ENCODE measurements at regions not wholly inside any gene's neighbourhood (a gene's known extent, or its start where the extent isn't known, plus 50 kb on each side); places are given as distances from the start of the nearest gene placed in this dataset.

DNA sequence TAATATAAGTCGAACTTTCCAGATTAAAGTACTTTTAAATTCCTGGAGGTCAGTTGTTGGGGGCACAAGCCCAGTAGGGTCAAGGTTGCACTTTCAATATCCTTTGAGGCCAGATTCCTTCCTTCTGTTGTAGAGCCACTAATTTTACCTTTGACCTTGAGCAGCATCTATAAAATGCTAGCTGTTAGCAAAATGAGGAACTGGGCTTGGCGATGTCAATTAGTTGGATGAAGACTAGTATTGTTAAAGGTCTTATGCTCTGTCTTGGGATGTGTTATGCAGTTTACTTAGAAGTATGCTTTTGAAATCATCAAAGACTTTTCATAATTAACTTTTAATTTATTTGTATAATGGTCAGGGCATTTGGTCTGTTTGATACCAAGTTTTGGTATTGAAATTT is 425.9 kb upstream of the PROX1 start:
- H3K36me3 ChIP-seq (ENCODE audit: control insufficient read depth, insufficient read depth, low read length): no peaks in the 10 kb centered on the region
- no peak overlapping the region for H3K4me3 ChIP-seq (ENCODE audit: low read depth, low read length)
- peaks cover 6% of the 10 kb centered on the region; the same call in 1 of the 2 replicates for H3K9me3 ChIP-seq (ENCODE audit: control insufficient read depth, insufficient read depth, low read length)
- no peak overlapping the region for H3K9ac ChIP-seq (ENCODE audit: low read depth, low read length)
- H3K27me3 ChIP-seq (ENCODE audit: control insufficient read depth, insufficient read depth, low read length): no peaks in the 10 kb centered on the region
- no peaks in the 10 kb centered on the region for H3K4me1 ChIP-seq (ENCODE audit: control insufficient read depth, insufficient read depth, low read length)
- no peak overlapping the region for H3K27ac ChIP-seq (ENCODE audit: low read depth, low read length)

DNA sequence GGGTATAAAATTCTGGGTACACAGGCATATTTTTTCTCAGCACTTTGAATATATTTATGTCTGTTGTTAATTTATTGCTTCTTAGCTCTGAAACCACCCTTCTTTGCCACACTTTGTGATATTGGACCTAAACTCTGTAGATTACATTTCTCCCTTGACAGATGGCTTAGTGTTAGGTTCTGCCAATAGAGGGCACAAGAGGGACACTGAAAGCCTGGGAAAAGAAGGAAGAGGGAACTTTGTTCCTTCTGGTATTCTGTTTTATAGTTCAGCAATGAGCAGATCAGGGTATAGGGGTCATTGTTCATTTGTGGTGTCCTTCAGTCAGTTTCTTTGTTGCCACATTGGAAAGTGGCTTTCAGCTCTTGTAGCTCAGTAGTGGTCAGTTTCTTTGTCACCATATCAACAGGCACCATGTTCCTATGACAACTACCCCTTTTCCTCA is 423.5 kb upstream of the PROX1 start:
- Histone ChIP-seq H3K27ac (ENCODE audit: low read depth, low read length) (no peak overlapping the region), H3K36me3 (ENCODE audit: control insufficient read depth, insufficient read depth, low read length) (no peaks in the 10 kb centered on the region), H3K9me3 (ENCODE audit: control insufficient read depth, insufficient read depth, low read length) (peaks cover 6% of the 10 kb centered on the region; the same call in 1 of the 2 replicates), H3K27me3 (ENCODE audit: control insufficient read depth, insufficient read depth, low read length) (no peaks in the 10 kb centered on the region), H3K4me1 (ENCODE audit: control insufficient read depth, insufficient read depth, low read length) (no peaks in the 10 kb centered on the region), H3K4me3 (ENCODE audit: low read depth, low read length) (no peak overlapping the region), H3K9ac (ENCODE audit: low read depth, low read length) (no peak overlapping the region)

DNA sequence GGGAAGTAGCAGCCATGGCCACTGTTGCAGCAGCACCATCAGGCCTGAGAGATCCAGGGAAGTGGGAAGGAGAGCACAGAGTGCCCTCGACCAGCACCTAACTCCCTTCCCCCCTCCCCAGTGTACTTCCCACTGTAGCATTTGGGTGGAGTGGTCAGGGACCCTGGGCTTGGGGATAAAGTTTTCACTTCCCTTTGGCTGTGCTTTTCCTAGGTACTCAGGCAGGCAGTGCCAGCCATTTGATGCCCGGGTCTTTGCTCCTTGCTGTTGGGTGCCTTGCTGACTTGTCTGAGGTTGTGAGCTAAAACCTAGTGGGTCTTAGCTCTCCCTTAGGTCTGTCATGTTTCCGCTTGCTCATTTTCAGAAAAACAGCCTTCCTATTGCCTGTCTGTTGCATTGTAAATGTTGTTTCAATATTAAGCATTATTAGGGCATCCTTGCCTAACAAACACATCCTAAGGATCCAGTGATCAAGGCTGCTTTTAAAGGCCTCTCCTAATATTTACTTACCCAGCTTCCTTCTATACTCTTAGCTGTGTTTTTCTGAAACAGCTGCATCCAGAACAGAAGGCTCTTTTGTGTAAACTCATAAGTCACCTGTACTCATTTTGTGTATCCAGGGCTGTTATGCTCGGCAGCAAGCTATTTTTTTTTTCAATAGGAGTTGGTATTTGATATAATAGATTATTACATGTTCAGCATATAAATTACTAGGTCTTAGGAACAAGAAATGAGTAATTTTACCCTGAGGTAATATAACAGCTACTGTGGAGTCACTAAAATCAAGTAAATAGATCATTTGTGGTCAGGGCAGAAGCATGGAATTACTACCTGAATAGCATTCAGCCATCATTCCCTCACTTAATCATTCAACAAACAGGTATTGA is 418.6 kb upstream of the PROX1 start:
- no peaks in the 10 kb centered on the region for H3K4me1 ChIP-seq (ENCODE audit: control insufficient read depth, insufficient read depth, low read length)

DNA sequence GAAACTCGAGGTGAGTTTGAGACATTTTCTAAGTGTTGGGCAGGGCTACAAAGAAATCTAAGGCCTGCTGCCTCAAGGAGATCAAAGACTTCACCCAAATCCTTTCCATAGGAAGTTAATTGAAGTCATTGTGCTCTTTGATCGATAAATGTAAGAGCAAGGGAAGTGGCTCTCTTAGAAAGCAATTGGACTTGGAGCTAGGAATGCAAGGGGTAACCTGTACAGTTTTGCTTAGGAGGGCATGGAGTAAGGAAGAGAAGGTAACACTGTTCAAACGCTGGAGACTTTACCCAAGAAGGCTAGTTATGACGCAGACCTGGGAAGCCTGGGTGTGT is 418.0 kb upstream of the PROX1 start:
- Histone ChIP-seq H3K4me3 (ENCODE audit: low read depth, low read length) (no peak overlapping the region), H3K27ac (ENCODE audit: low read depth, low read length) (no peak overlapping the region), H3K36me3 (ENCODE audit: control insufficient read depth, insufficient read depth, low read length) (no peaks in the 10 kb centered on the region), H3K4me1 (ENCODE audit: control insufficient read depth, insufficient read depth, low read length) (no peaks in the 10 kb centered on the region), H3K27me3 (ENCODE audit: control insufficient read depth, insufficient read depth, low read length) (no peaks in the 10 kb centered on the region), H3K9me3 (ENCODE audit: control insufficient read depth, insufficient read depth, low read length) (peaks cover 6% of the 10 kb centered on the region; the same call in 1 of the 2 replicates), H3K9ac (ENCODE audit: low read depth, low read length) (no peak overlapping the region)

More for the DNA sequence above, 418.6 kb upstream of the PROX1 start:
- no peak overlapping the region for H3K9ac ChIP-seq (ENCODE audit: low read depth, low read length)
- H3K4me3 ChIP-seq (ENCODE audit: low read depth, low read length): no peak overlapping the region
- no peaks in the 10 kb centered on the region for H3K36me3 ChIP-seq (ENCODE audit: control insufficient read depth, insufficient read depth, low read length)
- H3K27me3 ChIP-seq (ENCODE audit: control insufficient read depth, insufficient read depth, low read length): no peaks in the 10 kb centered on the region
- no peak overlapping the region for H3K27ac ChIP-seq (ENCODE audit: low read depth, low read length)
- peaks cover 6% of the 10 kb centered on the region; the same call in 1 of the 2 replicates for H3K9me3 ChIP-seq (ENCODE audit: control insufficient read depth, insufficient read depth, low read length)

DNA sequence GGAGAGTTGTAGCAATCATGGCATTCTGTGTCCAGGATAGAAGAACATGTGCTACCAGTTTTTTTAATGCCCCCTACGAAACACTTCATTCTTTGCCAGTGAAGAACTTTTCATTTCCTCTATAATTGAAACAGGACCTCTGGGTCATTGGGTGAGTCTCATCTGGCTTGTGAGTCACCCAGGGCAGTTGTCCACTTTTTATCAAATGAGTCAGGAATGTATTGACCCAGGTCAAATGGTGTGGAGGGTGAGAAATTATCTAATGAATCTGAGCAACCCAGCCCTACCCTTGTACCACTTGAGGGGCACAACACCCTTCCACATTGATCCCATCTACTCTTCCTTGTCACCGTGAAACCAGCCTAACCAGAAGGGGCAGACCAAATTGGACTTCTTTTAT is 417.3 kb upstream of the PROX1 start:
- Histone ChIP-seq H3K9ac (ENCODE audit: low read depth, low read length) (no peak overlapping the region), H3K27me3 (ENCODE audit: control insufficient read depth, insufficient read depth, low read length) (no peaks in the 10 kb centered on the region), H3K9me3 (ENCODE audit: control insufficient read depth, insufficient read depth, low read length) (peaks cover 6% of the 10 kb centered on the region; the same call in 1 of the 2 replicates), H3K36me3 (ENCODE audit: control insufficient read depth, insufficient read depth, low read length) (no peaks in the 10 kb centered on the region), H3K27ac (ENCODE audit: low read depth, low read length) (no peak overlapping the region), H3K4me3 (ENCODE audit: low read depth, low read length) (no peak overlapping the region), H3K4me1 (ENCODE audit: control insufficient read depth, insufficient read depth, low read length) (no peaks in the 10 kb centered on the region)

DNA sequence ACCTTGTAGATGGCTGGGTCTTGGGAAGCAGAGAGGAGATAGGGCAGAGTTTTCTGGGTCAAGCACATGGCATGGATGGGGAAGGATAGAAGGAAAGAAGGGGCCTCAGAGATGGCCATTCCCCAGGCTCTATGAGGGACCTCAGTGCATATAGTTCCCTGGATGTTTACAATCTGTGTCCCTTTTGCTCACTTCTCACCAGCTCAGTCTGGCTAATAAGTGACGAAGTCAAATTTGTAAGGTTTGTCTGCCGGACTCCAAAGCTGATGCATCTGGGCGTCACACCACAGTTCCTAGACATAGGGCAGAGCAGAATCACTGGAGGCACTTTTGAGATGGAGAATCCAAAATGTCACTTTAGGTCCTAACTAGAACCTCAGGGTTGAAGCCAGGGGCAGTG is 416.4 kb upstream of the PROX1 start:
- H3K4me1 ChIP-seq (ENCODE audit: control insufficient read depth, insufficient read depth, low read length): no peaks in the 10 kb centered on the region
- H3K9me3 ChIP-seq (ENCODE audit: control insufficient read depth, insufficient read depth, low read length): peaks cover 3% of the 10 kb centered on the region; the same call in 1 of the 2 replicates
- no peak overlapping the region for H3K27ac ChIP-seq (ENCODE audit: low read depth, low read length)
- H3K9ac ChIP-seq (ENCODE audit: low read depth, low read length): no peak overlapping the region
- no peak overlapping the region for H3K4me3 ChIP-seq (ENCODE audit: low read depth, low read length)
- H3K27me3 ChIP-seq (ENCODE audit: control insufficient read depth, insufficient read depth, low read length): no peaks in the 10 kb centered on the region
- H3K36me3 ChIP-seq (ENCODE audit: control insufficient read depth, insufficient read depth, low read length): no peaks in the 10 kb centered on the region

DNA sequence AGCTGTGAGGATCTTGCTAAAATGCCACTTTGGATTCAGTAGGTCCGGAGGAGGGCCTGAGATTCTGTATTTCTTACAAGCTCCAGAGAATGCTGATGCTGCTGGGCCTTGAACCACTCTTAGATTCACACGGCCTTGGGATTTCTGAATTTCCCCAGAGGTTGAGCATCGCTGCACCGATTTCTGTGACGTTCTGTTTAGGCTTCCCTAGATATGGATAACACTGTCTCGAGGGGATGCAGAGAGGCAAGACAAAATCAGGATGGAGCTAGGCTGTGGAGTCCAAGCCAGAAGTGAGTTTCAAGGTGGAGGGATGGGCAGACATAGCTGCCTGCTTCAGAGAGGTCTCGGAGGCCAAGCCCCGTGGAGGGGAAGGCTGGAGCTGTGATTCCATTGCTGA is 415.9 kb upstream of the PROX1 start:
- no peaks in the 10 kb centered on the region for H3K4me1 ChIP-seq (ENCODE audit: control insufficient read depth, insufficient read depth, low read length)
- H3K27ac ChIP-seq (ENCODE audit: low read depth, low read length): no peak overlapping the region
- no peak overlapping the region for H3K9ac ChIP-seq (ENCODE audit: low read depth, low read length)
- H3K36me3 ChIP-seq (ENCODE audit: control insufficient read depth, insufficient read depth, low read length): no peaks in the 10 kb centered on the region
- H3K4me3 ChIP-seq (ENCODE audit: low read depth, low read length): no peak overlapping the region
- peaks cover under 1% of the 10 kb centered on the region; the same call in 1 of the 2 replicates for H3K9me3 ChIP-seq (ENCODE audit: control insufficient read depth, insufficient read depth, low read length)
- H3K27me3 ChIP-seq (ENCODE audit: control insufficient read depth, insufficient read depth, low read length): no peaks in the 10 kb centered on the region

DNA sequence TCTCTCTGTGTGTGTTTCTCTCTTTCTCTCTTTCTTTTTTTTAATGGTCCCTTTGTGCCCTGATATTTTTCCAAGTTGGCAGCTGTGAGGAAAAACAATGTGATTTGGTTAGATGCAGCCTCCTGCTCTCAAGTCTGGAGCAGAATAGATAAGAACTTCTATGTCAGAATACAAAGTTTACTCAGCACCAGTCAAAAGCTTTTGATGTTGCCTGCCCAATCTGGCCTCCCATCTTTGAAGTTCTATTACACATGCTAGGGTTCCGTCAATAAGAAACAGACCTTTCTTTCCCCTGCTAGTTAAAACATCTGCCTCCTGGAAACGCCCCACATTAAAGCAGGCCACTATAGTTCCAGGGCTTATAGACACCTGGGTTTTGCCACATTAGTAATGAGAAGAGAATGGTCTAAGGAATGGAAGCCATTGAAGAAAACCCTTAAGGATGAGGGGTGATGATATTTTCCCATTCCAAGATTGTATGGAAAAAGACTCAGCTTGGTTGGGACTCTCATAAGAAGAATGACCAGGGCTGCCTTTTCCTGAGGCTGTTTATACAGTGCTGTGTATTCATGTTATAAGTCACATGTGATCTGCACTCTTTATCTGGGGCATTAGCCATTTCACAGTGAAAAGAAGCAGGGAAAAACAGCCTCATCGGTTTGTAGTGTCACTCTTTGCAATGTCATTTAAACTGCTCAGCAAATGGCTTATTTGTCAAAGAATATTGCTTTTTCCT is 414.7 kb upstream of the PROX1 start:
- Histone ChIP-seq H3K4me1 (ENCODE audit: control insufficient read depth, insufficient read depth, low read length) (no peaks in the 10 kb centered on the region), H3K27me3 (ENCODE audit: control insufficient read depth, insufficient read depth, low read length) (no peaks in the 10 kb centered on the region), H3K9me3 (ENCODE audit: control insufficient read depth, insufficient read depth, low read length) (no peaks in the 10 kb centered on the region), H3K27ac (ENCODE audit: low read depth, low read length) (no peak overlapping the region), H3K36me3 (ENCODE audit: control insufficient read depth, insufficient read depth, low read length) (no peaks in the 10 kb centered on the region), H3K9ac (ENCODE audit: low read depth, low read length) (no peak overlapping the region), H3K4me3 (ENCODE audit: low read depth, low read length) (no peak overlapping the region)

DNA sequence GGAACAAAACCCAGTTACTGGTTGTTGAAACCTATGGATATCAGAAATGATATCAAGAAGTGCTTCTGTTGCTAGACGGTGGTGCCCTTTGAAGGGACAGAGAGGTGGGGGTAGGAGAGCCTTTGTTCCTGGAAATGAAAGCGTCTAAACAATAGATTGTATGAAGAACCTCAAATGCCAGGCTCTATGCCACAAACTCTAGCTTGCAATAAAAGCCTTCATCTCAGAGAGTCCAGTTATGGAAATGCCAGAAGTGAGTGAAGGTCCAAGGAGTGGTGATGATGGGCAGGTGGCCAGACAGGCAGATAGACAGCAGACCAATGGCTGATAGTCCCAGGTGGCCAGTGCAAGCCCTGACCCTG is 414.1 kb upstream of the PROX1 start:
- Histone ChIP-seq H3K27me3 (ENCODE audit: control insufficient read depth, insufficient read depth, low read length) (no peaks in the 10 kb centered on the region), H3K9me3 (ENCODE audit: control insufficient read depth, insufficient read depth, low read length) (no peaks in the 10 kb centered on the region), H3K27ac (ENCODE audit: low read depth, low read length) (no peak overlapping the region), H3K9ac (ENCODE audit: low read depth, low read length) (no peak overlapping the region), H3K36me3 (ENCODE audit: control insufficient read depth, insufficient read depth, low read length) (no peaks in the 10 kb centered on the region), H3K4me3 (ENCODE audit: low read depth, low read length) (no peak overlapping the region), H3K4me1 (ENCODE audit: control insufficient read depth, insufficient read depth, low read length) (no peaks in the 10 kb centered on the region)

DNA sequence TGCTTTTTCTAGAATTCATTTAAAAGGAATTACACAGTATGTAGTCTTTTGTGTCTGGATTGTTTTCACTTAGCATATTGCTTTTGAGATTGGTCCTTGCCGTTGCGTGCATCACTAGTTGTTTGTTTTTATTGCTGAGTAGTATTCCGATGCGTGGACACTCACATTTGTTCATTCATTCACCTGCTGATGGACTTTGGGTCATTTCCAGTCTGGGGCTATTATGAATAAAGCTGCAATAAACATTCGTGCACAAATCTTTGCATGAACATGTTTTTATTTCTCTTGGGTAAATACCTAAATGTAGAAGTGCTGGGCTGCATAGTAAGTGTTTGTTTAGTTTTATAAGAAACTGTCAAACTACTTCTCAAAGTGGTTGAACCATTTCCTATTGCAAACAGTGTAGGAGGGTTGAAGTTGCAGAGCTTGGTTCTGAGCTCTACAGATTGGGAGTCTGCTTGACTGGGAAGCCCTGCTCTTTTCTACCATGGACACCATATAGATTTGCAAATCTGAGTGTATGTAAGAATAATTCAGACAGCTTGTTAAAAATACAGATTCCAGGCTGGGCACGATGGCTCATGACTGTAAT is 404.7 kb upstream of the PROX1 start:
- no peaks in the 10 kb centered on the region for H3K9me3 ChIP-seq (ENCODE audit: control insufficient read depth, insufficient read depth, low read length)
- no peaks in the 10 kb centered on the region for H3K27me3 ChIP-seq (ENCODE audit: control insufficient read depth, insufficient read depth, low read length)
- no peak overlapping the region for H3K27ac ChIP-seq (ENCODE audit: low read depth, low read length)
- no peaks in the 10 kb centered on the region for H3K4me1 ChIP-seq (ENCODE audit: control insufficient read depth, insufficient read depth, low read length)
- H3K9ac ChIP-seq (ENCODE audit: low read depth, low read length): no peak overlapping the region
- no peak overlapping the region for H3K4me3 ChIP-seq (ENCODE audit: low read depth, low read length)
- H3K36me3 ChIP-seq (ENCODE audit: control insufficient read depth, insufficient read depth, low read length): no peaks in the 10 kb centered on the region

DNA sequence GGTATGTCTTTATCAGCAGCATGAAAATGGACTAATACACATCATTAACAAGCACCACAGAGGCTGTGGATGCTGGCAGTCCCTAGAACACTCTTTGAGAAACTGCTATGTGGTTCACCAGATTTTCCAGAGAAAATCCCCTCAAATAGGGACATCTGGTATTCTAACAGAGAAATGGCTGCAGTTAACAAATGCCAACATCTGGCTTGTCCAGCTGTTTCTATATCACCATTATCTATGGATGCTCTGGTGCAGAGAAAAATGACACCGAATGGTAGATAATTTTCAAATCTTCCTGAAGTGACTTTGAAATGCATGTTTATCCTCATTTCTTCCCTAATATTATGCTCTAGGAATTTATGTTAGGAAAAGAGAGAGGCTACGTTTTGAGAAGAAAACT is 403.5 kb upstream of the PROX1 start:
- H3K27ac ChIP-seq (ENCODE audit: low read depth, low read length): no peak overlapping the region
- no peak overlapping the region for H3K4me3 ChIP-seq (ENCODE audit: low read depth, low read length)
- H3K4me1 ChIP-seq (ENCODE audit: control insufficient read depth, insufficient read depth, low read length): no peaks in the 10 kb centered on the region
- H3K27me3 ChIP-seq (ENCODE audit: control insufficient read depth, insufficient read depth, low read length): no peaks in the 10 kb centered on the region
- no peaks in the 10 kb centered on the region for H3K9me3 ChIP-seq (ENCODE audit: control insufficient read depth, insufficient read depth, low read length)
- no peaks in the 10 kb centered on the region for H3K36me3 ChIP-seq (ENCODE audit: control insufficient read depth, insufficient read depth, low read length)
- no peak overlapping the region for H3K9ac ChIP-seq (ENCODE audit: low read depth, low read length)
